IMR-90 (cell line): ENCODE measurements at regions not wholly inside any gene's neighbourhood (a gene's known extent, or its start where the extent isn't known, plus 50 kb on each side); places are given as distances from the start of the nearest gene placed in this dataset.

ENCODE experiments used
- ATAC-seq: fragments of 200-7000 bp; cut with Tn5 transposase; 2 replicates; pipeline ENCODE4 v1.9.1; 2020; ENCODE audit warnings: low read depth, mild to moderate bottlenecking, moderate library complexity
- BruUV-seq: library from RNA; stranded (reverse); fragments of 400-500 nt; replicated peaks from 2 replicates; lab custom pipeline; 2021; lab: Mats Ljungman, UMichigan
- CTCF ChIA-PET: fragments of 300-600 bp; formaldehyde crosslinking; extraction: SDS; loops from one replicate; lab custom pipeline; 2021; ENCODE audit warnings: antibody characterized with exemption; lab: Yijun Ruan, JAX
- POLR2A ChIA-PET: fragments of 300-600 bp; sonication (Branson Sonifier 250); formaldehyde crosslinking; loops from one replicate; lab custom pipeline; 2022; ENCODE audit warnings: antibody characterized with exemption; ENCODE audit not compliant: unreplicated experiment; lab: Charles Lee
- DNase-seq: peaks from one replicate; pipeline ENCODE4 v3.0.0; 2013
- H2AFZ ChIP-seq: replicated peaks from 2 replicates; pipeline ENCODE3; 2013; ENCODE audit warnings: low read length, mild to moderate bottlenecking; ENCODE audit not compliant: poor library complexity
- H2AK5ac ChIP-seq: 2 replicates; pipeline ENCODE4 v1.6.1; 2013; ENCODE audit warnings: low read depth, low read length, inconsistent platforms
- H2AK9ac ChIP-seq: replicated peaks from 2 replicates; pipeline ENCODE3; 2013; ENCODE audit warnings: mild to moderate bottlenecking, low read depth, low read length, moderate library complexity; ENCODE audit not compliant: poor library complexity
- H2BK120ac ChIP-seq: 2 replicates; pipeline ENCODE4 v1.6.1; 2013; ENCODE audit warnings: low read depth, low read length, inconsistent platforms
- H2BK15ac ChIP-seq: 3 replicates; pipeline ENCODE4 v1.6.1; 2013; ENCODE audit warnings: low read depth, low read length, inconsistent platforms
- H2BK20ac ChIP-seq: 2 replicates; pipeline ENCODE4 v1.6.1; 2013; ENCODE audit warnings: low read depth, mild to moderate bottlenecking, inconsistent platforms, low read length, moderate library complexity
- H2BK5ac ChIP-seq: 2 replicates; pipeline ENCODE4 v1.6.1; 2013; ENCODE audit warnings: mild to moderate bottlenecking, low read depth, low read length, inconsistent platforms; ENCODE audit not compliant: poor library complexity, severe bottlenecking
- H3K14ac ChIP-seq: replicated peaks from 2 replicates; pipeline ENCODE4 v1.6.1; 2013; ENCODE audit warnings: low read depth, low read length, inconsistent platforms
- H3K18ac ChIP-seq: 2 replicates; pipeline ENCODE4 v1.6.1; 2013; ENCODE audit warnings: low read depth, low read length, control low read depth
- H3K23ac ChIP-seq: 2 replicates; pipeline ENCODE4 v1.6.1; 2013; ENCODE audit warnings: low read depth, low read length, inconsistent platforms
- H3K27ac ChIP-seq: 2 replicates; pipeline ENCODE4 v1.5.1; 2013; ENCODE audit warnings: mild to moderate bottlenecking, control low read depth, low read length; ENCODE audit not compliant: insufficient read depth
- H3K27me3 ChIP-seq: 2 replicates; pipeline ENCODE4 v1.6.1; 2013; ENCODE audit warnings: low read length; ENCODE audit not compliant: control insufficient read depth, insufficient read depth
- H3K36me3 ChIP-seq: 2 replicates; pipeline ENCODE4 v1.6.1; 2013; ENCODE audit warnings: low read length, mixed read lengths; ENCODE audit not compliant: control insufficient read depth, insufficient read depth
- H3K4ac ChIP-seq: 2 replicates; pipeline ENCODE4 v1.6.1; 2013; ENCODE audit warnings: low read depth, low read length, inconsistent platforms
- H3K4me1 ChIP-seq: 2 replicates; pipeline ENCODE4 v1.6.1; 2013; ENCODE audit warnings: low read length, mixed read lengths; ENCODE audit not compliant: control insufficient read depth, insufficient read depth
- H3K4me2 ChIP-seq: 2 replicates; pipeline ENCODE4 v1.6.1; 2013; ENCODE audit warnings: low read depth, mild to moderate bottlenecking, control low read depth, low read length, moderate library complexity
- H3K4me3 ChIP-seq: 2 replicates; pipeline ENCODE4 v1.5.1; 2013; ENCODE audit warnings: low read depth, mild to moderate bottlenecking, control low read depth, low read length, moderate library complexity; ENCODE audit not compliant: insufficient read depth
- H3K56ac ChIP-seq: 2 replicates; pipeline ENCODE4 v1.6.1; 2013; ENCODE audit warnings: low read length, inconsistent platforms; ENCODE audit not compliant: insufficient read depth; ENCODE audit errors: extremely low read depth
- H3K79me1 ChIP-seq, 2 experiments: 2 replicates each; pipeline ENCODE4 v1.6.1; 2013; ENCODE audit warnings: low read length in 2 of 2, inconsistent platforms in 1 of 2, low read depth in 1 of 2
- H3K9ac ChIP-seq: 2 replicates; pipeline ENCODE4 v1.6.1; 2013; ENCODE audit warnings: low read depth, low read length, control low read depth
- H3K9me1 ChIP-seq: 2 replicates; pipeline ENCODE4 v1.6.1; 2013; ENCODE audit warnings: low read length, inconsistent platforms; ENCODE audit not compliant: insufficient read depth
- H3K9me3 ChIP-seq: 2 replicates; pipeline ENCODE4 v1.6.1; 2013; ENCODE audit warnings: low read length; ENCODE audit not compliant: control insufficient read depth, insufficient read depth
- H4K20me1 ChIP-seq: 2 replicates; pipeline ENCODE4 v1.6.1; 2013; ENCODE audit warnings: low read length, inconsistent platforms; ENCODE audit not compliant: insufficient read depth
- H4K5ac ChIP-seq: 2 replicates; pipeline ENCODE4 v1.6.1; 2013; ENCODE audit warnings: mild to moderate bottlenecking, low read depth, low read length, control low read depth
- H4K8ac ChIP-seq, 2 experiments: 2 replicates each; pipeline ENCODE4 v1.6.1; 2013; ENCODE audit warnings: low read depth in 2 of 2, low read length in 2 of 2, control low read depth in 1 of 2, inconsistent platforms in 1 of 2
- H4K91ac ChIP-seq: 2 replicates; pipeline ENCODE4 v1.6.1; 2013; ENCODE audit warnings: low read depth, low read length, inconsistent platforms; ENCODE audit not compliant: insufficient read depth
- CHD1 ChIP-seq: IDR thresholded peaks from 2 replicates; pipeline ENCODE4 v1.6.1; 2012; ENCODE audit warnings: low read depth, low read length, improper control_type of control experiment
- MAFK ChIP-seq: IDR thresholded peaks from 2 replicates; pipeline ENCODE4 v1.6.1; 2012; ENCODE audit warnings: low read depth, low read length, improper control_type of control experiment
- MAZ ChIP-seq: IDR thresholded peaks from 2 replicates; pipeline ENCODE4 v1.6.1; 2012; ENCODE audit warnings: low read depth, mild to moderate bottlenecking, low read length, improper control_type of control experiment, moderate library complexity, borderline replicate concordance
- MXI1 ChIP-seq: IDR thresholded peaks from 2 replicates; pipeline ENCODE4 v1.6.1; 2012; ENCODE audit warnings: low read depth, mild to moderate bottlenecking, low read length, moderate library complexity, borderline replicate concordance
- NFE2L2 ChIP-seq: fragments of 150-350 bp; IDR thresholded peaks from 2 replicates; pipeline ENCODE4 v1.6.1; 2016; ENCODE audit warnings: low read depth, mild to moderate bottlenecking, low read length
- POLR2A ChIP-seq: IDR thresholded peaks from 2 replicates; pipeline ENCODE4 v1.6.1; 2012; ENCODE audit warnings: mild to moderate bottlenecking, low read depth, low read length
- RAD21 ChIP-seq: IDR thresholded peaks from 2 replicates; pipeline ENCODE4 v1.6.1; 2012; ENCODE audit warnings: low read length, improper control_type of control experiment
- RCOR1 ChIP-seq: IDR thresholded peaks from 2 replicates; pipeline ENCODE4 v1.6.1; 2012; ENCODE audit warnings: mild to moderate bottlenecking, low read length, improper control_type of control experiment; ENCODE audit not compliant: insufficient replicate concordance
- RFX5 ChIP-seq: IDR thresholded peaks from 2 replicates; pipeline ENCODE4 v1.8.0; 2012; ENCODE audit warnings: low read depth, mild to moderate bottlenecking, low read length, moderate library complexity
- WGBS, 2 experiments: methylation state at CpG; one replicate each; pipeline versions ENCODE4 v1.1.5 to v1.1.7; 2013; ENCODE audit warnings: missing lambda C conversion rate in 2 of 2; ENCODE audit not compliant: insufficient read length in 1 of 2; ENCODE audit errors: extremely low coverage in 2 of 2; 5-methylcytosine and 5-hydroxymethylcytosine counted together
- dilution Hi-C: fragments of 300-500 bp; cut with HindIII; formaldehyde crosslinking; loops from one replicate; pipeline ENCODE4 v1.14.3; 2018; ENCODE audit warnings: low sequenced_read_pairs; ENCODE audit not compliant: unreplicated experiment
- in situ Hi-C: fragments of 300-500 bp; cut with MboI; formaldehyde crosslinking; loops from 3 replicates; pipeline ENCODE4 v1.14.3; 2019; ENCODE audit warnings: low sequenced_read_pairs, inconsistent platforms, mixed read lengths
- intact Hi-C: fragments of 100-400 bp; cut with micrococcal nuclease; formaldehyde crosslinking; loops from 2 replicates; pipeline ENCODE4 v1.10.0; 2022
- TF ChIP-seq, protein P1 (sequence below): fragments of 150-350 bp; IDR thresholded peaks from 2 replicates; pipeline ENCODE4 v1.6.1; 2017; ENCODE audit warnings: mild to moderate bottlenecking, antibody characterized with exemption, low read length, low read depth

DNA sequence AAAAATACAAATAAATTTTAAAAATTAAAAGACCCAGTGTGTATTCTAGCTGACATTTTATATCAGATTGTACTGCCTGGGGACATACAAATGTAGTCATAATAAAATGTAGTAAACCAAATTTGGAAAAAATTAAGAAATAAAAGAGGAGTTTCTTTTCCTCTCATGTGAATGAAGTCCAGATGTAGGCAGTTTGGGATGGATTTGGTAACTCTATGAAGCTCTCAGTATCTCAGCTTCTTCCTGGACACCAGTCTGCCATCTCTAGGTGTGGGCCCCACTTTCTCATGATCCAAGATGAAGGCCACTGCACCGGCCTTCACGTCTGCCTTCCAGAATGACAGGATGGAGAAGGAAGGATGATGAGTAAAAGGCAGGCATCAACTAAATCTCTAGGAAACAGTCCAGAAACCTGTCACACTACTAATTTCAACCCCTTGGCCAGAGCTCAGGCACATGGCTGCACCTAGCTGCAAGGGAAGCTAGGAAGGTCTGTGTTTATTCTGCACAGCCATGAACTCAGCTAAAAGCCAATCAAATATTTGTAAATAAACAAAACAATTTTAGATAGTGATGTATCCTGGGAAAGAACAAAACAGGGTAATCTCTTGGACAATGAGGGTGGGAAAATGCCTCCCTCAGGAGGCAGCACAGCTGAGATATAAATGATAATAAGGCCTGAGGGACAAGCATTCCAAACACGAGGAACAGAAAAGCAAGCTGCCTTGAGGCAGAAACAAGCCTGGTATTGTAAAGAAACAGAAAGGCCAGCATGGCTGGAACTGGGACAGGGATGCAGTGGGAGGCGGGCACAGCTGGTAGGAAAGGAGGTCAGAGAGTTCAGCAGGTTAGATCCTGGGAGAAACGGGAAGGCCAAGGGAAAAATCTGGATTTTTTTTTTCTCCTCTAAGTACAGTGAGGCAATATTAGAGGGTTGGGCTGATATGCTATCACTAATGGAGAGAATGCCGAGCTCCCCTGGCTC is 88.5 kb upstream of the PTPN1 start:
- Histone ChIP-seq H3K79me1 (peaks cover 0 to 4% of the 10 kb centered on the region in 2 experiments; a peak in 1 of 4 replicates), H2BK15ac (peak overlapping the region; percentile 93), H2BK20ac (peak overlapping the region; percentile 97), H2AK9ac (peak overlapping the region; percentile 42), H3K14ac (peak overlapping the region; percentile 87; the same call in 1 of the 2 replicates), H4K20me1 (no peaks in the 10 kb centered on the region), H2AK5ac (peak overlapping the region; percentile 89), H4K5ac (no peak overlapping the region), H3K4me3 (no peak overlapping the region), H2BK120ac (peak overlapping the region; percentile 95), H3K56ac (no peak overlapping the region), H3K18ac (no peak overlapping the region), H3K9ac (no peak overlapping the region), H4K8ac (peak overlapping the region in 1 of 2 experiments; percentile 57; a peak in 1 of 4 replicates), H3K27ac (no peak overlapping the region), H4K91ac (peak overlapping the region; percentile 71), H3K23ac (no peak overlapping the region), H3K4me1 (peaks cover 21% of the 10 kb centered on the region), H3K4me2 (no peak overlapping the region), H3K27me3 (no peaks in the 10 kb centered on the region), H3K4ac (peak overlapping the region; percentile 94), H2AFZ (no peak overlapping the region), H3K36me3 (no peaks in the 10 kb centered on the region), H2BK5ac (no peak overlapping the region), H3K9me3 (peaks cover 8% of the 10 kb centered on the region), H3K9me1 (peaks cover 14% of the 10 kb centered on the region)
- TF ChIP-seq RCOR1 (no peak), NFE2L2 (no peak), POLR2A (no peak), MXI1 (no peak), CHD1 (no peak), RAD21 (no peak), RFX5 (no peak), MAFK (no peak), MAZ (no peak)
- TF ChIP-seq, protein P1, sequence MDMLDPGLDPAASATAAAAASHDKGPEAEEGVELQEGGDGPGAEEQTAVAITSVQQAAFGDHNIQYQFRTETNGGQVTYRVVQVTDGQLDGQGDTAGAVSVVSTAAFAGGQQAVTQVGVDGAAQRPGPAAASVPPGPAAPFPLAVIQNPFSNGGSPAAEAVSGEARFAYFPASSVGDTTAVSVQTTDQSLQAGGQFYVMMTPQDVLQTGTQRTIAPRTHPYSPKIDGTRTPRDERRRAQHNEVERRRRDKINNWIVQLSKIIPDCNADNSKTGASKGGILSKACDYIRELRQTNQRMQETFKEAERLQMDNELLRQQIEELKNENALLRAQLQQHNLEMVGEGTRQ, result no peak
- intact Hi-C loops, result no loop called here
- no TSS peak for BruUV-seq
- CTCF ChIA-PET, result interaction anchor here (1.0 kb wide), 1 partner anchor 231 kb away, joined by 3 read pairs; no protein-coding TSS in a partner anchor
- 100% methylated on average over 1 of the region's 6 CpGs; no CpG with 5 or more reads in 1 of the 2 experiments for WGBS, 2 experiments
- in situ Hi-C loops, result no loop called here
- POLR2A ChIA-PET, result no interaction called here
- dilution Hi-C loops, result no loop called here
- DNase-seq (no peak), ATAC-seq (no peak)
